Neural cell (in vitro differentiated cells): ENCODE measurements at regions not wholly inside any gene's neighbourhood (a gene's known extent, or its start where the extent isn't known, plus 50 kb on each side); places are given as distances from the start of the nearest gene placed in this dataset.

Experiments used
- H2AFZ ChIP-seq: fragments of 200-600, 300-800 bp; sonication (generic), shearing (Covaris generic); 2 replicates; pipeline ENCODE4 v1.6.0; 2014; ENCODE audit warnings: low read depth, mild to moderate bottlenecking, antibody characterized with exemption, low read length, moderate library complexity
- H3F3A ChIP-seq: fragments of 200-600 bp; shearing (Covaris generic); 2 replicates; pipeline ENCODE4 v1.6.1; 2016; ENCODE audit warnings: mild to moderate bottlenecking, moderate library complexity, mixed read lengths, antibody characterized with exemption, low read length; ENCODE audit not compliant: insufficient read depth, poor library complexity, severe bottlenecking
- H3K27ac ChIP-seq: fragments of 200-600, 300-800 bp; sonication (generic), shearing (Covaris generic); 2 replicates; pipeline ENCODE4 v1.5.1; 2014; ENCODE audit warnings: mild to moderate bottlenecking, low read length, moderate library complexity
- H3K27me3 ChIP-seq: fragments of 300-800, 200-600 bp; sonication (generic), shearing (Covaris generic); 2 replicates; pipeline ENCODE4 v1.6.0; 2014; ENCODE audit warnings: mild to moderate bottlenecking, low read depth, low read length, moderate library complexity; ENCODE audit not compliant: insufficient read depth
- H3K36me3 ChIP-seq: fragments of 300-800, 200-600 bp; sonication (generic), shearing (Covaris generic); 2 replicates; pipeline ENCODE4 v1.5.1; 2014; ENCODE audit warnings: mild to moderate bottlenecking, antibody characterized with exemption, low read length, moderate library complexity; ENCODE audit not compliant: insufficient read depth
- H3K4me2 ChIP-seq: fragments of 300-800, 200-600 bp; sonication (generic), shearing (Covaris generic); 2 replicates; pipeline ENCODE4 v1.6.0; 2014; ENCODE audit warnings: mild to moderate bottlenecking, low read length
- H3K4me3 ChIP-seq: fragments of 300-800, 200-600 bp; sonication (generic), shearing (Covaris generic); 2 replicates; pipeline ENCODE4 v1.5.1; 2014; ENCODE audit warnings: mild to moderate bottlenecking, low read length, moderate library complexity
- H3K79me2 ChIP-seq: fragments of 200-600 bp; shearing (Covaris generic); replicated peaks from 2 replicates; pipeline ENCODE4 v1.6.0; 2014; ENCODE audit warnings: mild to moderate bottlenecking, low read length, moderate library complexity; ENCODE audit not compliant: insufficient read depth
- H3K9ac ChIP-seq: fragments of 300-800, 200-600 bp; sonication (generic), shearing (Covaris generic); 2 replicates; pipeline ENCODE4 v1.6.1; 2016; ENCODE audit warnings: mild to moderate bottlenecking, low read length, mixed read lengths
- H3K9me2 ChIP-seq: fragments of 200-600 bp; shearing (Covaris generic); 2 replicates; pipeline ENCODE4 v1.6.1; 2016; ENCODE audit warnings: mild to moderate bottlenecking, low read length, mixed read lengths; ENCODE audit not compliant: insufficient read depth
- H3K9me3 ChIP-seq: fragments of 200-600, 300-800 bp; sonication (generic), shearing (Covaris generic); 2 replicates; pipeline ENCODE4 v1.6.1; 2016; ENCODE audit warnings: mild to moderate bottlenecking, mixed run types, low read length, moderate library complexity, mixed read lengths
- H4K20me1 ChIP-seq: fragments of 200-600 bp; shearing (Covaris generic); 2 replicates; pipeline ENCODE4 v1.6.1; 2016; ENCODE audit warnings: mild to moderate bottlenecking, mixed run types; ENCODE audit not compliant: insufficient read depth
- EP300 ChIP-seq: fragments of 450-650 bp; conservative IDR thresholded peaks from 2 replicates; pipeline ENCODE4 v1.6.1; 2014; ENCODE audit warnings: antibody characterized with exemption, mild to moderate bottlenecking, moderate library complexity; ENCODE audit not compliant: poor library complexity, severe bottlenecking
- EZH2 ChIP-seq: fragments of 200-600, 300-800 bp; shearing (Covaris generic), sonication (generic); IDR thresholded peaks from 2 replicates; pipeline ENCODE4 v1.6.1; 2014; ENCODE audit warnings: antibody characterized with exemption, low read length, borderline replicate concordance, mild to moderate bottlenecking; ENCODE audit not compliant: insufficient read depth, poor library complexity, severe bottlenecking
- MXI1 ChIP-seq: fragments of 450-650 bp; conservative IDR thresholded peaks from 2 replicates; pipeline ENCODE4 v1.6.1; 2014; ENCODE audit warnings: antibody characterized with exemption, mild to moderate bottlenecking; ENCODE audit not compliant: poor library complexity, severe bottlenecking
- POLR2AphosphoS5 ChIP-seq: IDR thresholded peaks from 2 replicates; pipeline ENCODE4 v1.6.1; 2012
- RAD21 ChIP-seq: fragments of 450-650 bp; conservative IDR thresholded peaks from 2 replicates; pipeline ENCODE4 v1.6.1; 2014; ENCODE audit warnings: antibody characterized with exemption, mild to moderate bottlenecking, moderate library complexity
- SMC3 ChIP-seq: fragments of 450-650 bp; conservative IDR thresholded peaks from 2 replicates; pipeline ENCODE4 v1.6.1; 2014; ENCODE audit warnings: antibody characterized with exemption, mild to moderate bottlenecking, moderate library complexity; ENCODE audit not compliant: poor library complexity
- TAF1 ChIP-seq: IDR thresholded peaks from 2 replicates; pipeline ENCODE4 v1.6.1; 2012; ENCODE audit warnings: low read depth
- TF ChIP-seq, protein P1 (sequence below): fragments of 450-650 bp; IDR thresholded peaks from 2 replicates; pipeline ENCODE4 v1.5.1; 2014; ENCODE audit warnings: antibody characterized with exemption, mild to moderate bottlenecking, moderate library complexity; ENCODE audit not compliant: poor library complexity, severe bottlenecking
- TF ChIP-seq, protein P2 (sequence below): IDR thresholded peaks from 2 replicates; pipeline ENCODE4 v1.6.1; 2012; ENCODE audit warnings: borderline replicate concordance

GRCh38 chr15:95742256-95742655 is 588.2 kb upstream of the NR2F2 start:
- H3K27me3 ChIP-seq: no peaks in the 10 kb centered on the region
- H3K4me3 ChIP-seq: no peak overlapping the region
- no peaks in the 10 kb centered on the region for H3K9me2 ChIP-seq
- no peaks in the 10 kb centered on the region for H4K20me1 ChIP-seq
- H3K9me3 ChIP-seq: no peaks in the 10 kb centered on the region
- no peak overlapping the region for H3K4me2 ChIP-seq
- H3K27ac ChIP-seq: no peak overlapping the region
- H3F3A ChIP-seq: no peaks in the 10 kb centered on the region
- TF ChIP-seq, protein P1, sequence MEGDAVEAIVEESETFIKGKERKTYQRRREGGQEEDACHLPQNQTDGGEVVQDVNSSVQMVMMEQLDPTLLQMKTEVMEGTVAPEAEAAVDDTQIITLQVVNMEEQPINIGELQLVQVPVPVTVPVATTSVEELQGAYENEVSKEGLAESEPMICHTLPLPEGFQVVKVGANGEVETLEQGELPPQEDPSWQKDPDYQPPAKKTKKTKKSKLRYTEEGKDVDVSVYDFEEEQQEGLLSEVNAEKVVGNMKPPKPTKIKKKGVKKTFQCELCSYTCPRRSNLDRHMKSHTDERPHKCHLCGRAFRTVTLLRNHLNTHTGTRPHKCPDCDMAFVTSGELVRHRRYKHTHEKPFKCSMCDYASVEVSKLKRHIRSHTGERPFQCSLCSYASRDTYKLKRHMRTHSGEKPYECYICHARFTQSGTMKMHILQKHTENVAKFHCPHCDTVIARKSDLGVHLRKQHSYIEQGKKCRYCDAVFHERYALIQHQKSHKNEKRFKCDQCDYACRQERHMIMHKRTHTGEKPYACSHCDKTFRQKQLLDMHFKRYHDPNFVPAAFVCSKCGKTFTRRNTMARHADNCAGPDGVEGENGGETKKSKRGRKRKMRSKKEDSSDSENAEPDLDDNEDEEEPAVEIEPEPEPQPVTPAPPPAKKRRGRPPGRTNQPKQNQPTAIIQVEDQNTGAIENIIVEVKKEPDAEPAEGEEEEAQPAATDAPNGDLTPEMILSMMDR: no peak
- no peaks in the 10 kb centered on the region for H3K36me3 ChIP-seq
- H2AFZ ChIP-seq: no peak overlapping the region
- no peak overlapping the region for H3K9ac ChIP-seq
- no peaks in the 10 kb centered on the region for H3K79me2 ChIP-seq

DNA sequence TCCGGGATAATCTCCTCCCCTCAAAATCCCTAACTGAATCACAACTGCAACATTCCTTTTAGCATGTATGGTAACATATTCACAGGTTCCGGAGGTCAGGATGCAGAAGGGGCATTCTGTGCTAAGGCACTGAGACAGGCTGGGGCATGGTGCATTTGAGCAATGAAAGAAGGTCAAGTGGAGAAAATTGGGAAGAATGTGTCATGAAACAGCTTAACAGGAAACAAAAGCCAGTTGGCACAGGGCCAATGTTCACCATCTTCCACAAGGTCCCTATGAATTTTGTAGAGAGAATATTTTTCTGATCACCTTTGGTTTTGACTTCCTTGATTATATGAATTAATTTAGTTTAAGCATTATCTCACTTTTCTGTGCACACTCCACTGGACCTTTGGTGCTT is 587.7 kb upstream of the NR2F2 start:
- Histone ChIP-seq H3K9ac (no peak overlapping the region), H2AFZ (no peak overlapping the region), H3K4me3 (no peak overlapping the region), H3K27me3 (no peaks in the 10 kb centered on the region), H3K27ac (no peak overlapping the region), H3K9me2 (no peaks in the 10 kb centered on the region), H4K20me1 (no peaks in the 10 kb centered on the region), H3F3A (no peaks in the 10 kb centered on the region), H3K9me3 (no peaks in the 10 kb centered on the region), H3K79me2 (no peaks in the 10 kb centered on the region), H3K36me3 (no peaks in the 10 kb centered on the region), H3K4me2 (no peak overlapping the region)
- no peak for TF ChIP-seq SMC3
- TF ChIP-seq TAF1: no peak
- no peak for TF ChIP-seq MXI1
- TF ChIP-seq, protein P2, sequence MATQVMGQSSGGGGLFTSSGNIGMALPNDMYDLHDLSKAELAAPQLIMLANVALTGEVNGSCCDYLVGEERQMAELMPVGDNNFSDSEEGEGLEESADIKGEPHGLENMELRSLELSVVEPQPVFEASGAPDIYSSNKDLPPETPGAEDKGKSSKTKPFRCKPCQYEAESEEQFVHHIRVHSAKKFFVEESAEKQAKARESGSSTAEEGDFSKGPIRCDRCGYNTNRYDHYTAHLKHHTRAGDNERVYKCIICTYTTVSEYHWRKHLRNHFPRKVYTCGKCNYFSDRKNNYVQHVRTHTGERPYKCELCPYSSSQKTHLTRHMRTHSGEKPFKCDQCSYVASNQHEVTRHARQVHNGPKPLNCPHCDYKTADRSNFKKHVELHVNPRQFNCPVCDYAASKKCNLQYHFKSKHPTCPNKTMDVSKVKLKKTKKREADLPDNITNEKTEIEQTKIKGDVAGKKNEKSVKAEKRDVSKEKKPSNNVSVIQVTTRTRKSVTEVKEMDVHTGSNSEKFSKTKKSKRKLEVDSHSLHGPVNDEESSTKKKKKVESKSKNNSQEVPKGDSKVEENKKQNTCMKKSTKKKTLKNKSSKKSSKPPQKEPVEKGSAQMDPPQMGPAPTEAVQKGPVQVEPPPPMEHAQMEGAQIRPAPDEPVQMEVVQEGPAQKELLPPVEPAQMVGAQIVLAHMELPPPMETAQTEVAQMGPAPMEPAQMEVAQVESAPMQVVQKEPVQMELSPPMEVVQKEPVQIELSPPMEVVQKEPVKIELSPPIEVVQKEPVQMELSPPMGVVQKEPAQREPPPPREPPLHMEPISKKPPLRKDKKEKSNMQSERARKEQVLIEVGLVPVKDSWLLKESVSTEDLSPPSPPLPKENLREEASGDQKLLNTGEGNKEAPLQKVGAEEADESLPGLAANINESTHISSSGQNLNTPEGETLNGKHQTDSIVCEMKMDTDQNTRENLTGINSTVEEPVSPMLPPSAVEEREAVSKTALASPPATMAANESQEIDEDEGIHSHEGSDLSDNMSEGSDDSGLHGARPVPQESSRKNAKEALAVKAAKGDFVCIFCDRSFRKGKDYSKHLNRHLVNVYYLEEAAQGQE: no peak
- TF ChIP-seq EZH2: no peak
- TF ChIP-seq EP300: no peak
- no peak for TF ChIP-seq POLR2AphosphoS5
- TF ChIP-seq RAD21: no peak
- TF ChIP-seq, protein P1: no peak
